Medulla oblongata (tissue), 1 donor: ENCODE measurements at regions not wholly inside any gene's neighbourhood (a gene's known extent, or its start where the extent isn't known, plus 50 kb on each side); places are given as distances from the start of the nearest gene placed in this dataset.

Experiments used
- DNase-seq: peaks from one replicate; pipeline ENCODE4 v3.0.0-alpha.2; 2015; ENCODE audit errors: extremely low spot score

GRCh38 chr3:147030274-147030673 is 376.1 kb downstream of the ZIC4 start:
- DNase-seq, result no peak

GRCh38 chr3:147015334-147015733 is 391.0 kb downstream of the ZIC4 start:
- no peak for DNase-seq

GRCh38 chr3:147008886-147009285 is 397.5 kb downstream of the ZIC4 start:
- DNase-seq, result no peak

GRCh38 chr3:147008458-147008857 is 397.9 kb downstream of the ZIC4 start:
- DNase-seq, result no peak

DNA sequence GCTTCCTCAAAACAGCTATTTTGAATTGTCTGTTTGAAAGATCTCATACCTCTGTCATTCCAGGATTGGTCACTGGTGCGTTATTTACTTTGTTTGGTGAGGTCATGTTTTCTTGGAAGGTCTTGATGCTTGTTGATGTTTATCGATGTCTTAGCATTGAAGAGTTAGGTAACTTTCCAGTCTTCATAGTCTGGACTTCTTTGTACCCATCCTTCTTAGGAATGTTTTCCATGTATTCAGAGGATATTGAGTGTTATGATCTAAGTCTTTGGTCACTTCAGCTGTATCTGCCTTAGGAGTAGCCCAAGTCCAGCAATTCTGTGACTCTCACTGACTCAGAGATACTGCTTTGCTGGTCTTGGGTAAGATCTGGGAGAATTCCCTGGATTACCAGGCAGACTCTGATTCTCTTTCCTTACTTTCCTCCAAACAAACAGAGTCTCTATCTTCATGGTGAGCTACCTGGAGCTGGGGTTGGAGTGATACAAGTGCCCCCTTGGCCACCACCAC is 398.6 kb downstream of the ZIC4 start:
- DNase-seq, result no peak

DNA sequence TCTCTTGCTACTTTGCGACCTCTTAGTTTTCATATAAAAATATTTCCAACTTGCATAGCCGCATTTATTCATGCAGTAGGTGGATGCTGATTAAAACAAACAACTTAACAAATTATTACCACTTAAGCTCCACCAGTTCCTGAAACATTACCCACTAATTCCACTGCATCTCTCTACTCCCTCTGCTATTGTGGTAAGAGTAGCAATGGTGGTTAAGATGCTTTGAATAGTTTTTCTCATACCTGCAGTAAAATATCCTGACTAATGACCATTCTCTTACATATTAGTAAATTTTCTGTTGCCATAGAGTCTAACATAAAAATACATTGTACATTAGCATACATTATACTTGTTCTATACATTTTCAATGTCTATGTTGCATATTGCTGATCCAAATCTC is 397.6 kb upstream of the PLSCR5 start:
- no peak for DNase-seq

DNA sequence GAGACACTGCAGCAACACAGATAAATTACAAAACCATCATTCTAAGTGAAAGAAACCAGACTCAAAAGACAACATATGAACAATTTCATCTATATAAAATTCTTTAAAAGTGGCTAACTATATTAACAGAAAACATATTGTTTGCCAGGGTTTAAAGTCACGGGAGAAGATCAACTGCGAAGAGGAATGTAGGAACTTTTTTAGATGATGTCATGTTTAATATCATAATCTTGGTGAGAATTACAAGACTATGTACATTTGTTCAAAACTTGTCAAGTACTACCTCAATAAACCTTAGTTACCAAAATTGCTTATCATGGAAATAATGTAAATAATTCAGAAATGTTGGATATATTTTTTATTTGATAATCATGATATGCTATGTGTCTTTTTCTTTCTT is 395.1 kb upstream of the PLSCR5 start:
- no peak for DNase-seq

- no peak for DNase-seq
Measured at GRCh38 chr3:146991907-146992306, 386.8 kb upstream of the PLSCR5 start.

- no peak for DNase-seq
Measured at GRCh38 chr3:146975476-146975875, 370.3 kb upstream of the PLSCR5 start.

- DNase-seq, result no peak
Measured at GRCh38 chr3:146975032-146975431, 369.9 kb upstream of the PLSCR5 start.

DNA sequence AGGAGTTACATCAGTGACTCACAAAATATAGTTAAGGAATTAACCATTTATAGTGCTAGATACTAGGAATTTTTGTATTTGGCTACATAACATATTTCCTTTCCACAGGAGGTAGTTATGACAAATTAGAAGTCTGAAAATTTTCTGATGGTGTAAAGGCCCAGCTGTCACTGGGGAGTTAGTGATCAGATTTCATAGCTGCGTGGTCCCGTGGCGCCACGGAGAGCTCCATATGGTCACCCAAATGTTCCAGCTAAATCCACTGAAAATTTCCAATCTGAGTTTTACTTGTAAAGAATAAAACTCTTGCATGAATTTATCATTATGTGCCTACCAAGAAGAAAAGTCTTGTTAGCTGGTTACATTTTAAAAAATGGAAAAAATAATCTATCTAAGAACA is 368.9 kb upstream of the PLSCR5 start:
- no peak for DNase-seq

- DNase-seq, result no peak
Measured at GRCh38 chr3:146972726-146973125, 367.6 kb upstream of the PLSCR5 start.

GRCh38 chr3:146970236-146970635 is 365.1 kb upstream of the PLSCR5 start:
- no peak for DNase-seq

DNA sequence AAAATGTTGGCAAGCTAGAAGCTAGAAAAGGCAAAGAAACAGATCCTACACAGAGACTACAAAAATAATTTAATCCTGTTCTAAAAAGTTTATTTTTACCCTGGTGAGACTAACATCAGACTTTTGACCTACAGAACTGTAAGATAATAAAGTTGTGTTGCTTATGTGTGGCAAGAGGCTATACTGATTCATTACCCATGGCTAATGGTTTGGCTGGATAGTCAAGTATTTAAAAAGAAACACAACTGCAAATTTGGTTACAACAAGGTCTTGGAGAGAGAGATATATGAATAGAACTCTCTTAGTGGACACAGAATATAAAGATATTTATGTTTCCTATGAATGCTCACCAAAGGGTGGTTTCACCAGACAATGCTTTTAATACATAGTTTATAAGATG is 364.2 kb upstream of the PLSCR5 start:
- DNase-seq, result no peak

DNA sequence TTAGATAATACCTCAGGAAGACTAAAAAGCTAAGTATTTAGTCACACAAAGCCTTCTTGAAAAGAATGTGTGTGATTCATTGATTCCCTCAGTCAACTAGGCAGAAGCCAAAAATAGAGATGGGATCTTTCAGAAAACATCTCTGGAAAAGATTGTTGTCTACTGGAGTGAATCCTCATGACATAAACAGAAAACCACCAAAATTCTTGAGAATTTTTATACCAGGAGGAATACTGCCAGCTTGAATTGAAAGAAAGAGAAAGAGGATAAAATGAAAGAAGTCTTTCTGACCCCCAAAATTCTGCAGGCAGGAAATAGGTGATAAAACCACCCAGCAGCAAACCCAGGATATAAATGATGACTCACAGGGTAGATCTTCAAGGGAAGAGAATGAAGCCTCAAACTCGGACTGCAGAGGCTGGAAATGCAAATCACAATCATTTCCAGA is 363.1 kb upstream of the PLSCR5 start:
- DNase-seq, result no peak

- DNase-seq, result no peak
Measured at GRCh38 chr3:146967783-146968182, 362.6 kb upstream of the PLSCR5 start.

DNA sequence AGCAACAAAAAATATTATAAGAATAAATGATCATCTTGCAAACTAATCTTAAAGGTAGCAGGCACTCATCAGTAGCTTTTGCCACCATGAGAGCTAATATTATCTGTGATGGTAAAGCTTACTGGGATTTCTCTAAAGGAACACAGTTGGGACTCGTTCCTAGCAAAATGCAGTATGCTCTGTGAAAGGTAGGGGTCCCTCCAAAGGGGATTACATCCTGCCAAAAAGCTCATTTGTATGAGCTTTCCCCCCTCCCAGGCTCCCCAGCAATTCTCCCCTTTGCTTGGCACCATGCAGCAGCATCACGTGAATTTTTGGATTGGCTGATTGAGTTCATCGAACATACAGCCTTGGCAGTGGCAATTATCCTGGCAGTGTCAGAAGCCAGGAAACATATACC is 361.0 kb upstream of the PLSCR5 start:
- no peak for DNase-seq

DNA sequence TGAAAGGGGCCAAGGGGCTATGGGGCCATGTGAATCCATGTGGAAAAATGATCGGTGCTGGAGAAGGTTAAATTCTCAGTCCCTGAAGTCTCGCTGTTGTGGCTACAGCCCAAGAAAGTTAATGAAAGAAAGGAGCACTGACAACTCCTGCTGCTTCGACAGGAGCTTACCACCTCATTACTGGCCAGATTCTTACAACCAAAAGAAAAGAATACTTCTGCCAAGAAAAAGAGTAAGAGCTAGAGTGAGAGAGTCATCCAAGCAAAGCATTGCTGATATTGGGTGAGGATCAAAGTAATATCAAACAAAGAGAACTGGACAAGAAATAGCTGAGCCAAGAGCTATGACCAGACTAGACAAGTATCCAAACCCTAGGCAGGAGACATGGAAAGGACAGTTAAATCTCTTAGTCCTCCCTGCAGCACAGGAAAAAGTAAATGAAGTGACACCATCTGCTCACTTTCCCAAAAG is 348.4 kb upstream of the PLSCR5 start:
- DNase-seq, result peak; percentile 15

GRCh38 chr3:146948985-146949384 is 343.8 kb upstream of the PLSCR5 start:
- DNase-seq, result no peak

DNA sequence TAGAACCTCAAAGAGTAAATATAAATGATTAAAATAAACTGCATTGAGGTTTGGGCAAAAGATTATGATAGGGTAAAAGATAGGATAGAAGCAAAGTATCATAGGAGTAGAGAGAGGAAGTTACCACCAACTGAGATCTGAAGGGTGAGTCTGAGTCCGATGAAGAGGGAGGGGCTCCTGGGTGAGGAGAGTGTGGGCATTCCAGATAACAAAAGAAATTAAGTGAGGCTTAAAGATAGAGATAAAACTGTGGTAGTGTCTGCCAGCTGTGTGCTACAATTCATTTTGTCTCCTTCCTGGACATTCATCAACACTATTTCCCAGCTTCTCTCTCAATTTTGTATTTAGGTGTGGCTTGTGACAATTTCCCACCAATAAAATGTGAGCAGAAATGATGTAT is 343.0 kb upstream of the PLSCR5 start:
- DNase-seq, result no peak

DNA sequence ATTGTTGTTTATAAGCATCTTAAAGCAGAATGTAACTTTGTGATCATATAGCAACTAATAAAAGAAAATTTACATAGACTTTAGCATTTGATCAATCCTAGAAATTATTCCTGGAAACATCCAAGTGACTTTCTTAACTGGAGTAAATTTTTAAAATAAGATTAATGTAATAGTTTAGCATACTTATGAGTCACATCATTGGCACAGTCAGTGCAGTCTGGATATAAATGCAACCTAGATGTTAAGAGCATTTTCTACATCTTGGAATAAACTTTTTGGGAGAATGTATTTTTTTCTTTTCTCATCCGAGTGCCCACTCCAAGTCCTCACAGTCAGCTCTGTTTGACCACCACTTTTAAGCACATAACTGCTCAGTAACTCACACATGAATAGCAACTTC is 324.6 kb upstream of the PLSCR5 start:
- no peak for DNase-seq

- DNase-seq, result no peak
Measured at GRCh38 chr3:146928421-146929059, 323.4 kb upstream of the PLSCR5 start.

DNA sequence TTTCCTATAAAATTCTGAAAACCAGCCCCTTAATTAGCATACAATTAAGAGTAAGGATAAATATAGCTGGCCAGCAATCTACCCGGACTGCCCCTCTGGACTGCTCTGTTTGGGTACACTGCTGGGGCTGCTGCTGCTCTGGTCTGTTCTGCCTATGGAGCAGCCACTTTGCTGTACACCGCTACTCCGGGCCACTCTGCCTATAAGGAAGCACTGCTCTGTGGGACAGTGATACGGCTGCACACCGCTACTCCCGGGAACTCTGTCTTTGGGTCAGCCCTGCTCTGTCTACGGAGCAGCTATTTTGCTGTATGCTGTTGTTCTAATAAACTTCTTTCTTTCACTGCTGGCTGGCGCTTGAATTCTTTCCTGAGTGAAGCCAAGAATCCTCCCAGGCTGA is 316.5 kb upstream of the PLSCR5 start:
- DNase-seq, result no peak

GRCh38 chr3:146914409-146914808 is 309.3 kb upstream of the PLSCR5 start:
- DNase-seq, result no peak
